HepG2 (cell line): ENCODE measurements at regions not wholly inside any gene's neighbourhood (a gene's known extent, or its start where the extent isn't known, plus 50 kb on each side); places are given as distances from the start of the nearest gene placed in this dataset.

Source experiments
- BCL6 ChIP-seq: IDR thresholded peaks from 2 replicates; pipeline ENCODE4 v1.6.1; 2016; ENCODE audit warnings: missing genetic modification reagents, missing compliant biosample characterization
- CBFB ChIP-seq: sonication (generic); formaldehyde crosslinking; IDR thresholded peaks from 2 replicates; pipeline ENCODE4 v1.4.0; 2020; ENCODE audit warnings: missing genetic modification reagents
- CREM ChIP-seq, 2 experiments: sonication (generic) in 1 of 2; formaldehyde crosslinking in 1 of 2; IDR thresholded peaks; 2 replicates each; pipeline versions ENCODE4 v1.4.0 to v1.6.1; 2016 to 2020; ENCODE audit warnings: antibody characterized with exemption in 1 of 2, mild to moderate bottlenecking in 1 of 2, missing genetic modification reagents in 1 of 2
- FOXK1 ChIP-seq: sonication (generic); formaldehyde crosslinking; IDR thresholded peaks from 2 replicates; pipeline ENCODE4 v1.4.0; 2020; ENCODE audit warnings: low read depth, missing genetic modification reagents, borderline replicate concordance
- HNF4A ChIP-seq: sonication (generic); formaldehyde crosslinking; IDR thresholded peaks from 2 replicates; pipeline ENCODE4 v1.4.0; 2020; ENCODE audit warnings: missing genetic modification reagents
- MIER2 ChIP-seq: IDR thresholded peaks from 2 replicates; pipeline ENCODE4 v1.6.1; 2016; ENCODE audit warnings: missing biosample characterization, missing genetic modification reagents
- MIXL1 ChIP-seq: IDR thresholded peaks from 2 replicates; pipeline ENCODE4 v1.6.1; 2016
- NCOA2 ChIP-seq: sonication (generic); formaldehyde crosslinking; IDR thresholded peaks from 2 replicates; pipeline ENCODE4 v1.8.0; 2022; ENCODE audit warnings: inconsistent platforms
- POLR2AphosphoS5 ChIP-seq: IDR thresholded peaks from 2 replicates; pipeline ENCODE4 v1.6.1; 2012; ENCODE audit warnings: low read depth, low read length
- RARA ChIP-seq: IDR thresholded peaks from 2 replicates; pipeline ENCODE4 v1.6.1; 2016; ENCODE audit warnings: missing genetic modification reagents, missing compliant biosample characterization
- REXO4 ChIP-seq: sonication (generic); formaldehyde crosslinking; IDR thresholded peaks from 2 replicates; pipeline ENCODE4 v1.8.0; 2022; ENCODE audit warnings: missing genetic modification reagents, mild to moderate bottlenecking, borderline replicate concordance
- ZFP1 ChIP-seq: IDR thresholded peaks from 2 replicates; pipeline ENCODE4 v1.6.1; 2016
- ZNF121 ChIP-seq: sonication (generic); formaldehyde crosslinking; IDR thresholded peaks from 2 replicates; pipeline ENCODE4 v1.5.0; 2020; ENCODE audit warnings: mild to moderate bottlenecking, missing genetic modification reagents
- ZNF205 ChIP-seq: IDR thresholded peaks from 2 replicates; pipeline ENCODE4 v1.6.1; 2018; ENCODE audit warnings: missing biosample characterization, missing genetic modification reagents
- TF ChIP-seq, protein P1 (sequence below): sonication (generic); formaldehyde crosslinking; IDR thresholded peaks from 2 replicates; pipeline ENCODE4 v1.4.0; 2020; ENCODE audit warnings: mild to moderate bottlenecking, missing genetic modification reagents, borderline replicate concordance
- TF ChIP-seq, protein P2 (sequence below): sonication (generic); formaldehyde crosslinking; conservative IDR thresholded peaks from 2 replicates; pipeline ENCODE4 v1.4.0; 2020; ENCODE audit warnings: mild to moderate bottlenecking, missing genetic modification reagents, moderate library complexity
- TF ChIP-seq, protein P3 (sequence below): sonication (generic); formaldehyde crosslinking; conservative IDR thresholded peaks from 2 replicates; pipeline ENCODE4 v1.8.0; 2022; ENCODE audit warnings: mild to moderate bottlenecking, moderate library complexity, missing genetic modification reagents
- TF ChIP-seq, protein P4 (sequence below): sonication (generic); formaldehyde crosslinking; IDR thresholded peaks from 2 replicates; pipeline ENCODE4 v1.8.1; 2023; ENCODE audit warnings: mild to moderate bottlenecking, moderate library complexity, missing genetic modification reagents

DNA sequence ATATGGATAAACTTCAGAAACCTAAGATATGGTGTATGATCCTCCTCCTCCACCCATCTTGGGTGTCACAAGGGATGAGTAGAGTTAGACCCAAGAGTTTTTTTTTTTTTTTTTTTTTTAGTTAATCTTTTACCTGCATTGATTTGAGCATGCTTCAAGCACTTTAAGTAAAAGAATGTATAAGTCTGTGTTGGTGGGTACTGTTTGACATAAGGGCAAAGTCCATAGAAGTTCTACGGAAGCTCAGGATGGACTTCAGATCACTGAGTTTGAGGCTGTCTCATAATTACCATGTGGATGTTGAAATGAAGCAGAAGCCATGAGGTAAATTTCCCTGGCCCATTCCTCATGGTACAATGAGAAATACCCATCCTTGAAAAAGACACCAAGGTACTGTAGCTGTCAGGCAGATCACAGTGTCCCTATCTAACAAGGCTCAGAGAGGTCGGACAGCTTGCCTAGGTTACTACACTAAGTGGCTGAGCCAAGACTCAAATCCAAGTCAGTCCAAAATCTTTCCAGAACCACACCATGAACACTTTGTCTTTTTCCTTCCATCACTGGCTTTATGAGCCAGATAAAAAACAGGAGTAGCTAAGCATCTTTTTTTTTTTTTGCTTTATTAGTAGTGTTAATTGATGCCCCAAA, 962.8 kb downstream of the CDH11 start (continued):
- TF ChIP-seq, protein P1, sequence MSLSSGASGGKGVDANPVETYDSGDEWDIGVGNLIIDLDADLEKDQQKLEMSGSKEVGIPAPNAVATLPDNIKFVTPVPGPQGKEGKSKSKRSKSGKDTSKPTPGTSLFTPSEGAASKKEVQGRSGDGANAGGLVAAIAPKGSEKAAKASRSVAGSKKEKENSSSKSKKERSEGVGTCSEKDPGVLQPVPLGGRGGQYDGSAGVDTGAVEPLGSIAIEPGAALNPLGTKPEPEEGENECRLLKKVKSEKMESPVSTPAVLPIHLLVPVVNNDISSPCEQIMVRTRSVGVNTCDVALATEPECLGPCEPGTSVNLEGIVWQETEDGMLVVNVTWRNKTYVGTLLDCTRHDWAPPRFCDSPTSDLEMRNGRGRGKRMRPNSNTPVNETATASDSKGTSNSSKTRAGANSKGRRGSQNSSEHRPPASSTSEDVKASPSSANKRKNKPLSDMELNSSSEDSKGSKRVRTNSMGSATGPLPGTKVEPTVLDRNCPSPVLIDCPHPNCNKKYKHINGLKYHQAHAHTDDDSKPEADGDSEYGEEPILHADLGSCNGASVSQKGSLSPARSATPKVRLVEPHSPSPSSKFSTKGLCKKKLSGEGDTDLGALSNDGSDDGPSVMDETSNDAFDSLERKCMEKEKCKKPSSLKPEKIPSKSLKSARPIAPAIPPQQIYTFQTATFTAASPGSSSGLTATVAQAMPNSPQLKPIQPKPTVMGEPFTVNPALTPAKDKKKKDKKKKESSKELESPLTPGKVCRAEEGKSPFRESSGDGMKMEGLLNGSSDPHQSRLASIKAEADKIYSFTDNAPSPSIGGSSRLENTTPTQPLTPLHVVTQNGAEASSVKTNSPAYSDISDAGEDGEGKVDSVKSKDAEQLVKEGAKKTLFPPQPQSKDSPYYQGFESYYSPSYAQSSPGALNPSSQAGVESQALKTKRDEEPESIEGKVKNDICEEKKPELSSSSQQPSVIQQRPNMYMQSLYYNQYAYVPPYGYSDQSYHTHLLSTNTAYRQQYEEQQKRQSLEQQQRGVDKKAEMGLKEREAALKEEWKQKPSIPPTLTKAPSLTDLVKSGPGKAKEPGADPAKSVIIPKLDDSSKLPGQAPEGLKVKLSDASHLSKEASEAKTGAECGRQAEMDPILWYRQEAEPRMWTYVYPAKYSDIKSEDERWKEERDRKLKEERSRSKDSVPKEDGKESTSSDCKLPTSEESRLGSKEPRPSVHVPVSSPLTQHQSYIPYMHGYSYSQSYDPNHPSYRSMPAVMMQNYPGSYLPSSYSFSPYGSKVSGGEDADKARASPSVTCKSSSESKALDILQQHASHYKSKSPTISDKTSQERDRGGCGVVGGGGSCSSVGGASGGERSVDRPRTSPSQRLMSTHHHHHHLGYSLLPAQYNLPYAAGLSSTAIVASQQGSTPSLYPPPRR (CRISPR knock-in tag): peak; percentile 75; the same call in 1 of the 2 replicates
- TF ChIP-seq MIXL1 (CRISPR knock-in tag) (peak; percentile 97), REXO4 (no peak), NCOA2 (peak; percentile 87), ZNF121 (CRISPR knock-in tag) (peak; percentile 40; the same call in 1 of the 2 replicates), CBFB (CRISPR knock-in tag) (no peak), RARA (CRISPR knock-in tag) (peak; percentile 66; the same call in 1 of the 2 replicates), ZNF205 (CRISPR knock-in tag) (0 out of 2 replicates have a peak, but pooled peaks have one; percentile 51), MIER2 (CRISPR knock-in tag) (peak; percentile 37; the same call in 1 of the 2 replicates), HNF4A (CRISPR knock-in tag) (peak; percentile 97), CREM (IDR thresholded peaks at IDR 0.05) (peak; percentile 64; the same call in 1 of the 2 replicates), CREM (CRISPR knock-in tag; IDR thresholded peaks at IDR 0.05) (no peak), FOXK1 (CRISPR knock-in tag) (peak; percentile 88; the same call in 1 of the 2 replicates), ZFP1 (CRISPR knock-in tag) (peak; percentile 88; the same call in 1 of the 2 replicates), BCL6 (CRISPR knock-in tag) (peak; percentile 73), POLR2AphosphoS5 (no peak)
- TF ChIP-seq, protein P2, sequence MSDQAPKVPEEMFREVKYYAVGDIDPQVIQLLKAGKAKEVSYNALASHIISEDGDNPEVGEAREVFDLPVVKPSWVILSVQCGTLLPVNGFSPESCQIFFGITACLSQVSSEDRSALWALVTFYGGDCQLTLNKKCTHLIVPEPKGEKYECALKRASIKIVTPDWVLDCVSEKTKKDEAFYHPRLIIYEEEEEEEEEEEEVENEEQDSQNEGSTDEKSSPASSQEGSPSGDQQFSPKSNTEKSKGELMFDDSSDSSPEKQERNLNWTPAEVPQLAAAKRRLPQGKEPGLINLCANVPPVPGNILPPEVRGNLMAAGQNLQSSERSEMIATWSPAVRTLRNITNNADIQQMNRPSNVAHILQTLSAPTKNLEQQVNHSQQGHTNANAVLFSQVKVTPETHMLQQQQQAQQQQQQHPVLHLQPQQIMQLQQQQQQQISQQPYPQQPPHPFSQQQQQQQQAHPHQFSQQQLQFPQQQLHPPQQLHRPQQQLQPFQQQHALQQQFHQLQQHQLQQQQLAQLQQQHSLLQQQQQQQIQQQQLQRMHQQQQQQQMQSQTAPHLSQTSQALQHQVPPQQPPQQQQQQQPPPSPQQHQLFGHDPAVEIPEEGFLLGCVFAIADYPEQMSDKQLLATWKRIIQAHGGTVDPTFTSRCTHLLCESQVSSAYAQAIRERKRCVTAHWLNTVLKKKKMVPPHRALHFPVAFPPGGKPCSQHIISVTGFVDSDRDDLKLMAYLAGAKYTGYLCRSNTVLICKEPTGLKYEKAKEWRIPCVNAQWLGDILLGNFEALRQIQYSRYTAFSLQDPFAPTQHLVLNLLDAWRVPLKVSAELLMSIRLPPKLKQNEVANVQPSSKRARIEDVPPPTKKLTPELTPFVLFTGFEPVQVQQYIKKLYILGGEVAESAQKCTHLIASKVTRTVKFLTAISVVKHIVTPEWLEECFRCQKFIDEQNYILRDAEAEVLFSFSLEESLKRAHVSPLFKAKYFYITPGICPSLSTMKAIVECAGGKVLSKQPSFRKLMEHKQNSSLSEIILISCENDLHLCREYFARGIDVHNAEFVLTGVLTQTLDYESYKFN (CRISPR knock-in tag): peak; percentile 96
- TF ChIP-seq, protein P3, sequence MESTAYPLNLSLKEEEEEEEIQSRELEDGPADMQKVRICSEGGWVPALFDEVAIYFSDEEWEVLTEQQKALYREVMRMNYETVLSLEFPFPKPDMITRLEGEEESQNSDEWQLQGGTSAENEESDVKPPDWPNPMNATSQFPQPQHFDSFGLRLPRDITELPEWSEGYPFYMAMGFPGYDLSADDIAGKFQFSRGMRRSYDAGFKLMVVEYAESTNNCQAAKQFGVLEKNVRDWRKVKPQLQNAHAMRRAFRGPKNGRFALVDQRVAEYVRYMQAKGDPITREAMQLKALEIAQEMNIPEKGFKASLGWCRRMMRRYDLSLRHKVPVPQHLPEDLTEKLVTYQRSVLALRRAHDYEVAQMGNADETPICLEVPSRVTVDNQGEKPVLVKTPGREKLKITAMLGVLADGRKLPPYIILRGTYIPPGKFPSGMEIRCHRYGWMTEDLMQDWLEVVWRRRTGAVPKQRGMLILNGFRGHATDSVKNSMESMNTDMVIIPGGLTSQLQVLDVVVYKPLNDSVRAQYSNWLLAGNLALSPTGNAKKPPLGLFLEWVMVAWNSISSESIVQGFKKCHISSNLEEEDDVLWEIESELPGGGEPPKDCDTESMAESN (CRISPR knock-in tag): peak; percentile 37; the same call in 1 of the 2 replicates
- TF ChIP-seq, protein P4, sequence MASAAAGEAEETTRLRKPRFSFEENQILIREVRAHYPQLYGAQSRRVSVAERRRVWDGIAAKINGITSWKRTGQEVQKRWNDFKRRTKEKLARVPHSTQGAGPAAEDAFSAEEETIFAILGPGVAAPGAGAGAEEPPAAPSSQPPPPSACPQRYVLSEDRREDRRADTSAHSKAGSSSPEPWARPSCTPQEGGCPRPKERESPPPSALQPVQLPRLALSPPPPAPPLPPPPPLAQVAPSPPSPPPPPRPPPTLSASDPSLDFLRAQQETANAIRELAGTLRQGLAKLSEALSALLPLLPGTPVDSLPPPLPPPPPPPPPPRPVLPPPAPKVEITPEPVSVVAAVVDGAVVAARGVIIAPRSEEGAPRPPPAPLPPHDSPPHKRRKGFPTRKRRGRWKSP (CRISPR knock-in tag): 0 out of 2 replicates have a peak, but pooled peaks have one; percentile 31
